Large intestine (tissue), 3 donors: ENCODE measurements at regions not wholly inside any gene's neighbourhood (a gene's known extent, or its start where the extent isn't known, plus 50 kb on each side); places are given as distances from the start of the nearest gene placed in this dataset.

Experiments
- DNase-seq, 2 donors: peaks; one replicate each; pipeline versions ENCODE4 v3.0.0 to v3.0.0-alpha.2; 2013
- H3K27ac ChIP-seq: one replicate; pipeline ENCODE4 v1.5.1; 2013; ENCODE audit warnings: low read length
- H3K27me3 ChIP-seq: 2 replicates; pipeline ENCODE4 v1.6.1; 2013; ENCODE audit warnings: low read length; ENCODE audit not compliant: control insufficient read depth, insufficient read depth
- H3K36me3 ChIP-seq: 2 replicates; pipeline ENCODE4 v1.6.1; 2013; ENCODE audit warnings: low read length; ENCODE audit not compliant: control insufficient read depth, insufficient read depth
- H3K4me1 ChIP-seq: one replicate; pipeline ENCODE4 v1.6.1; 2013; ENCODE audit warnings: low read length; ENCODE audit not compliant: control insufficient read depth, insufficient read depth
- H3K4me3 ChIP-seq: one replicate; pipeline ENCODE4 v1.5.1; 2013; ENCODE audit warnings: low read length
- H3K9me3 ChIP-seq: one replicate; pipeline ENCODE4 v1.6.1; 2013; ENCODE audit warnings: mild to moderate bottlenecking, low read depth, low read length, moderate library complexity; ENCODE audit not compliant: control insufficient read depth
- WGBS: methylation state at CpG from one replicate; pipeline ENCODE4 v1.1.5; 2013; ENCODE audit warnings: low lambda C conversion rate; ENCODE audit not compliant: insufficient coverage; 5-methylcytosine and 5-hydroxymethylcytosine counted together

DNA sequence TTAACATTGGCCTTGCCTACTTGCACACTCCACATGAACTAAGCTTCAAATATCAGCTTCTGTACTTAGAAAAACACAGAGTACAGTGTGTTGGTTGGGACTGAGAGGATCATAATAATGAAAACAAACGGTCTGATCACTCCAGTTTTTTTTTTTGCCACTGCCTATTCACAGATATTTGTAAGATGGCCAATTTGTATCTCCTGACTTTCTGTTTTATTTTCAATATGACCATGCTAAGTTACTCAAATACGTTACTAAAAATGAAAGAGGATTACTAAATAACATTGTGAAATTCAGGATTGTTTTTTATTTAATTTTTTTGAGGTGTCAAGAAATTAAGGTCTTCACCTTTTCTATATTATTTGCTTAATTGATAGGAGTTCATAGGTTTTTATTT is 595.1 kb downstream of the TUSC7 start:
- Histone ChIP-seq H3K4me3 (no peak overlapping the region), H3K27me3 (no peaks in the 10 kb centered on the region), H3K9me3 (no peaks in the 10 kb centered on the region), H3K36me3 (no peaks in the 10 kb centered on the region), H3K4me1 (peaks cover 6% of the 10 kb centered on the region), H3K27ac (no peak overlapping the region)
- WGBS = 75% methylated on average over 2 of the region's 2 CpGs
- DNase-seq = no peak

DNA sequence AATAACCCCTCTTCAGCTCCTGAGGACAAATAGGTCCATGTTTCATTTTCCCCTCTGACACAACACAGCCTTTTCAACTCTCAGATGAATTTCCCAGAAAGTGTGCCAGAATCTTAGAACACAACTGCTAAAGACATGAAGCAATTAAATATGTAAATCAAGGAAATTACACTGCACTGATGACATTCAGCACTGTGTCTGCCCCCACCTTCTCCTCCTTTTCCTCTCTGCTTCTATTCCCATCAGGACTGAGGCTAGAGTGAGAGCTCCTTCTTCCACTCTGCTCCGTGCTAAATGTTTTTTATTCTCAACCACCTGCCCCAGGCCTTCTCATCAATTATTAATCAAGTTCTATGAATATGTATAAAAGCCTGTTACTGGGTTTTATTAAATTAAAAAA is 596.1 kb downstream of the TUSC7 start:
- no peaks in the 10 kb centered on the region for H3K36me3 ChIP-seq
- H3K9me3 ChIP-seq = no peaks in the 10 kb centered on the region
- H3K27me3 ChIP-seq = no peaks in the 10 kb centered on the region
- peaks cover 7% of the 10 kb centered on the region for H3K4me1 ChIP-seq
- WGBS = no CpG with 5 or more reads among the region's 1 CpG
- no peak overlapping the region for H3K27ac ChIP-seq
- no peak for DNase-seq
- H3K4me3 ChIP-seq = no peak overlapping the region

GRCh38 chr3:117306299-117306698 is 596.7 kb downstream of the TUSC7 start:
- no CpG with 5 or more reads among the region's 1 CpG for WGBS
- H3K27me3 ChIP-seq = no peaks in the 10 kb centered on the region

GRCh38 chr3:117308353-117308752 is 598.8 kb downstream of the TUSC7 start:
- no peaks in the 10 kb centered on the region for H3K9me3 ChIP-seq
- whole genome bisulfite sequencing = 100% methylated on average over 1 of the region's 3 CpGs
- no peak overlapping the region for H3K4me3 ChIP-seq
- H3K4me1 ChIP-seq = peaks cover 26% of the 10 kb centered on the region
- no peak overlapping the region for H3K27ac ChIP-seq
- DNase-seq = no peak
- H3K36me3 ChIP-seq = no peaks in the 10 kb centered on the region
- H3K27me3 ChIP-seq = no peaks in the 10 kb centered on the region

More at GRCh38 chr3:117306299-117306698, 596.7 kb downstream of the TUSC7 start:
- Histone ChIP-seq H3K4me1 (peaks cover 11% of the 10 kb centered on the region), H3K27ac (no peak overlapping the region), H3K9me3 (no peaks in the 10 kb centered on the region), H3K36me3 (no peaks in the 10 kb centered on the region), H3K4me3 (no peak overlapping the region)
- no peak for DNase-seq

DNA sequence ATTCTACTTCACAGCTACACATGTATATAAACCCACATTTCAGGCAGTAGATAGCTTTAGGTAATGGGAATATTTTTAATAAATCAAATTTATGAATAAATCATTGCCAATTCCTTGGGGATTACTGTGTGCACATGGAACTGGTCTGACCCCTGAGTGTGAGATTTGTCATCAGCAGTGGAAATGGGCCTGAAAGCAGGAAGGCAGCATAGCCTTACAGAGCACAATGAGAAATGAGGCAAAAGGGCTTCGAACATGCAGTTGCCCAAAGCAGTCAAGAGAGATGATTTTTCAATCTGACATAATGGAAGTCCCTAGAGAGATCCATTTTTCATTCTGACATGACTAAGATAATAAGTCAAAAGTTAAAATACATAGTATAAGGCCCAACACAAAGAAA is 599.2 kb downstream of the TUSC7 start:
- Histone ChIP-seq H3K4me3 (no peak overlapping the region), H3K27me3 (no peaks in the 10 kb centered on the region)

GRCh38 chr3:117310536-117310935 is 601.0 kb downstream of the TUSC7 start:
- no peaks in the 10 kb centered on the region for H3K9me3 ChIP-seq
- no peaks in the 10 kb centered on the region for H3K27me3 ChIP-seq
- H3K4me1 ChIP-seq = peaks cover 34% of the 10 kb centered on the region
- DNase-seq = peak; percentile 41 to 69
- WGBS = no CpG with 5 or more reads among the region's 1 CpG
- no peak overlapping the region for H3K4me3 ChIP-seq
- no peaks in the 10 kb centered on the region for H3K36me3 ChIP-seq
- H3K27ac ChIP-seq = peak overlapping the region; percentile 87

More for the DNA sequence above, 599.2 kb downstream of the TUSC7 start:
- peaks cover 30% of the 10 kb centered on the region for H3K4me1 ChIP-seq
- no peak for DNase-seq
- no peaks in the 10 kb centered on the region for H3K36me3 ChIP-seq
- no CpG with 5 or more reads among the region's 1 CpG for WGBS
- no peak overlapping the region for H3K27ac ChIP-seq
- H3K9me3 ChIP-seq = no peaks in the 10 kb centered on the region

DNA sequence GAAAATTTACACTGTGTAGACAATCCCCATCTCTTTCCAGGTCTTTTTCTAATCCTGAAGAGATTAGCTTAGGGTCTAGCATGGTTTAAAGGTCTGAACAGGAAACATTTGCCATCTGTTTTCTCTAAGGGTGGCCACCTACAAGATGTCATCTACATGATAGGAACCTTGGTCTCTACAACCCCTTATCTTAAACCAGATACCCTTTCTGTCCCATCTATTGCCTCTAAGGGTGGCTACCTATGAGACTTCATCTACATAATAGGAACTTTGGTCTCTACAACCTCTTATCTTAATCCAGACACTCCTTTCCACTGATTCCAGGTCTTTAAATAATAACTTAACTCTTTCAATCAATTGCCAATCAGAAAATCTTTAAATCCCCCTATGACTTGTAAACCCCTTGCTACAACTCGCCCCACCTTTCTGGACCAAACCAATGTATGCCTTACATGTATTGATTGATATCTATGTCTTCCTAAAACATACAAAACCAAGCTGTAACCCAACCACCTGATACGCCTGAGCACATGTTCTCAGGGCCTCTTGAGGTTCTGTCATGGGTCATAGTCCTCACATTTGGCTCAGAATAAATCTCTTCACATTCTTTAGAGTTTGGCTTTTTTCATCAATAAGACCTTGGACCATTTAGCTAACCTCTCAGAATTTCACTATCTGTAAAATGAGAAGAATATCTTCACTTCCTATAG is 605.0 kb downstream of the TUSC7 start:
- no CpG with 5 or more reads among the region's 2 CpGs for WGBS

DNA sequence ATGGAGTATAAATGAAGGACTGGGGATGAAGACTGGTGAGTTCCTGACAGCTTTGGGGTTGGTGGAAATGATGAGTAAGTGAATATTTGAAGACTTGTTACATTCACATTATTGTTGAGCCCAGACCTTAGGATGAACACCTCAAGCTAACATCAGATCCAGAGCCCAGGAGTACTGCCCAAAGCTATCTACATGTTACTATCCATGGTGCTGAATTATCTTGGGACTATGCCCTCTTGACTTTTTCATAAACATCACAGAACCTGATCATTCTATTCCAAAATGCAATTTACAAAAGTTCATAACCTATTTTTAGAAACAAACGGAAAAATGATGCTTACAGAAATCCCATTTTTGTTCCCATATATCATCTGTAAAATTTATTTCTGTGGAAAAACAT is 613.3 kb downstream of the TUSC7 start:
- peak in 1 of 2 donors; percentile 41 for DNase-seq
- 25% methylated on average over 1 of the region's 1 CpG for WGBS
- no peaks in the 10 kb centered on the region for H3K9me3 ChIP-seq

More for the DNA sequence above, 605.0 kb downstream of the TUSC7 start:
- DNase-seq = peak; percentile 66 to 81
- Histone ChIP-seq H3K4me3 (no peak overlapping the region), H3K4me1 (peaks cover 37% of the 10 kb centered on the region), H3K27ac (peak overlapping the region; percentile 78), H3K9me3 (no peaks in the 10 kb centered on the region), H3K27me3 (no peaks in the 10 kb centered on the region), H3K36me3 (no peaks in the 10 kb centered on the region)

DNA sequence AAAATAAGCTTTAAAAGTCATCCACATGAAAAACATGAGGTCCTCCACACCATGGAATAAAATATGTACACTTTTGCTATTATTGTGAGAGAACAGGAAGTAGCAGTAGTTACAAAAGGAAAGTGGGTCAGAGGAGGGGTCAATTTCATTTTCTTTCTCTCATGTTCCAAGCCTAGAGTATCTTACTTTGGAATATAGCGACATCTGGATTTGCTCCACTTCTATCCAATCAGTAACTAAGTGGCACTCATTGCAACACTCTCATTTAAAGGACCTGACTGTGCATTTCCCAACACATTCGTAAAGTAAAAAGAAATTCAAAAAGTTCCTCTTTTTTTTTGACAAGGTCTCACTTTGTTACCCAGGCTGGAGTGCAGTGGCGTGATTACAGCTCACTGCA is 637.3 kb downstream of the TUSC7 start:
- Histone ChIP-seq H3K4me3 (no peak overlapping the region), H3K4me1 (peaks cover 2% of the 10 kb centered on the region), H3K27me3 (no peaks in the 10 kb centered on the region), H3K36me3 (no peaks in the 10 kb centered on the region), H3K27ac (no peak overlapping the region), H3K9me3 (no peaks in the 10 kb centered on the region)
- 100% methylated on average over 1 of the region's 3 CpGs for WGBS
- DNase-seq = no peak

More for the DNA sequence above, 613.3 kb downstream of the TUSC7 start:
- no peaks in the 10 kb centered on the region for H3K36me3 ChIP-seq
- no peaks in the 10 kb centered on the region for H3K27me3 ChIP-seq
- H3K4me1 ChIP-seq = no peaks in the 10 kb centered on the region
- H3K27ac ChIP-seq = no peak overlapping the region
- no peak overlapping the region for H3K4me3 ChIP-seq

- no CpG with 5 or more reads among the region's 1 CpG for WGBS
- Histone ChIP-seq H3K9me3 (no peaks in the 10 kb centered on the region), H3K36me3 (no peaks in the 10 kb centered on the region), H3K27me3 (no peaks in the 10 kb centered on the region), H3K4me1 (peaks cover 2% of the 10 kb centered on the region), H3K27ac (no peak overlapping the region), H3K4me3 (no peak overlapping the region)
- DNase-seq = no peak
These were observed 639.3 kb downstream of the TUSC7 start for GRCh38 chr3:117348884-117349283.

GRCh38 chr3:117349566-117349965 is 640.0 kb downstream of the TUSC7 start:
- Histone ChIP-seq H3K27me3 (no peaks in the 10 kb centered on the region), H3K27ac (no peak overlapping the region), H3K4me3 (no peak overlapping the region), H3K4me1 (peaks cover 2% of the 10 kb centered on the region), H3K9me3 (no peaks in the 10 kb centered on the region), H3K36me3 (no peaks in the 10 kb centered on the region)
- no CpG with 5 or more reads among the region's 1 CpG for WGBS
- DNase-seq = no peak
